GM12891 (cell line): ENCODE measurements at regions not wholly inside any gene's neighbourhood (a gene's known extent, or its start where the extent isn't known, plus 50 kb on each side); places are given as distances from the start of the nearest gene placed in this dataset.

ENCODE experiments used
- POLR2AphosphoS5 ChIP-seq: IDR thresholded peaks from 2 replicates; pipeline ENCODE4 v1.6.1; 2011; ENCODE audit warnings: low read depth, low read length, control low read depth
- SPI1 ChIP-seq: IDR thresholded peaks from 2 replicates; pipeline ENCODE4 v1.6.1; 2011; ENCODE audit warnings: low read depth, low read length, control low read depth
- TAF1 ChIP-seq: IDR thresholded peaks from 2 replicates; pipeline ENCODE4 v1.6.1; 2011; ENCODE audit warnings: low read depth, low read length, control low read depth

GRCh38 chr5:15142458-15142857, 270.9 kb upstream of the ANKH start:
- TF ChIP-seq SPI1 = no peak
- TF ChIP-seq POLR2AphosphoS5 = no peak
- no peak for TF ChIP-seq TAF1
